HEK293 (cell line): ENCODE measurements at regions not wholly inside any gene's neighbourhood (a gene's known extent, or its start where the extent isn't known, plus 50 kb on each side); places are given as distances from the start of the nearest gene placed in this dataset.

ENCODE experiments used
- CTCF ChIA-PET: fragments of 350-600 bp; formaldehyde crosslinking; extraction: SDS; loops from one replicate; lab custom pipeline; 2021; ENCODE audit warnings: antibody characterized with exemption; lab: Yijun Ruan, JAX
- POLR2A ChIA-PET: fragments of 300-600 bp; formaldehyde crosslinking; extraction: SDS; loops from one replicate; lab custom pipeline; 2020; ENCODE audit warnings: antibody characterized with exemption, inconsistent platforms; lab: Yijun Ruan, JAX
- H3K27ac ChIP-seq: fragments of 200-500 bp; sonication (Bioruptor generic); 2 replicates; pipeline ENCODE4 v1.5.1; 2014; ENCODE audit warnings: low read depth, low read length, control low read depth, inconsistent platforms; ENCODE audit errors: extremely low read depth
- H3K36me3 ChIP-seq, 2 experiments: fragments of 200-500 bp in 1 of 2; sonication (Bioruptor generic) in 1 of 2; 1 replicate in 1 of 2; 2 replicates in 1 of 2; pipeline ENCODE4 v1.5.1; 2014 to 2017; ENCODE audit warnings: inconsistent platforms in 2 of 2, low read length in 2 of 2; ENCODE audit not compliant: control insufficient read depth in 2 of 2, insufficient read depth in 1 of 2
- H3K4me1 ChIP-seq: fragments of 200-500 bp; sonication (Bioruptor generic); 2 replicates; pipeline ENCODE4 v1.5.1; 2014; ENCODE audit warnings: mild to moderate bottlenecking, low read length, inconsistent platforms; ENCODE audit not compliant: control insufficient read depth, insufficient read depth
- H3K4me3 ChIP-seq: 2 replicates; pipeline ENCODE4 v1.5.1; 2011; ENCODE audit warnings: low read depth, mild to moderate bottlenecking, control low read depth, low read length, moderate library complexity
- H3K9me3 ChIP-seq: fragments of 200-500 bp; sonication (Bioruptor generic); 2 replicates; pipeline ENCODE4 v1.5.1; 2014; ENCODE audit warnings: low read depth, low read length, inconsistent platforms; ENCODE audit not compliant: control insufficient read depth, insufficient read depth
- MZF1 ChIP-seq: fragments of 450-650 bp; formaldehyde crosslinking; IDR thresholded peaks from 2 replicates; pipeline ENCODE4 v1.5.1; 2017; ENCODE audit warnings: missing biosample characterization, missing genetic modification characterization, borderline replicate concordance
- REPIN1 ChIP-seq: fragments of 450-650 bp; formaldehyde crosslinking; IDR thresholded peaks from 2 replicates; pipeline ENCODE4 v1.5.1; 2017; ENCODE audit warnings: missing biosample characterization, missing genetic modification characterization, low read depth
- YY2 ChIP-seq: fragments of 450-650 bp; formaldehyde crosslinking; IDR thresholded peaks from 2 replicates; pipeline ENCODE4 v1.5.1; 2016; ENCODE audit warnings: missing biosample characterization, missing genetic modification characterization
- ZNF23 ChIP-seq: fragments of 450-650 bp; formaldehyde crosslinking; IDR thresholded peaks from 2 replicates; pipeline ENCODE4 v1.5.1; 2016; ENCODE audit warnings: missing biosample characterization, missing genetic modification characterization, borderline replicate concordance
- ZNF510 ChIP-seq: fragments of 450-650 bp; formaldehyde crosslinking; IDR thresholded peaks from 2 replicates; pipeline ENCODE4 v1.5.1; 2018; ENCODE audit warnings: mild to moderate bottlenecking, missing genetic modification characterization, missing biosample characterization; ENCODE audit not compliant: insufficient replicate concordance
- ZNF530 ChIP-seq: fragments of 450-650 bp; formaldehyde crosslinking; IDR thresholded peaks from 2 replicates; pipeline ENCODE4 v1.5.1; 2016; ENCODE audit warnings: low read depth, missing biosample characterization, missing genetic modification characterization
- ZNF580 ChIP-seq: fragments of 450-650 bp; formaldehyde crosslinking; IDR thresholded peaks from 2 replicates; pipeline ENCODE4 v1.5.1; 2016; ENCODE audit warnings: missing biosample characterization, missing genetic modification characterization
- ZNF596 ChIP-seq: fragments of 450-650 bp; IDR thresholded peaks from 2 replicates; pipeline ENCODE4 v1.5.0; 2018; ENCODE audit warnings: missing biosample characterization, mild to moderate bottlenecking, missing genetic modification characterization, moderate library complexity
- ZNF600 ChIP-seq: fragments of 450-650 bp; formaldehyde crosslinking; IDR thresholded peaks from 2 replicates; pipeline ENCODE4 v1.5.1; 2016; ENCODE audit warnings: missing biosample characterization, missing genetic modification characterization
- TF ChIP-seq, protein P1 (sequence below): fragments of 450-650 bp; formaldehyde crosslinking; IDR thresholded peaks from 2 replicates; pipeline ENCODE4 v1.5.1; 2017; ENCODE audit warnings: missing biosample characterization, missing genetic modification characterization
- TF ChIP-seq, protein P2 (sequence below): fragments of 450-650 bp; formaldehyde crosslinking; IDR thresholded peaks from 2 replicates; pipeline ENCODE4 v1.5.1; 2016; ENCODE audit warnings: missing biosample characterization, missing genetic modification characterization
- TF ChIP-seq, protein P3 (sequence below): fragments of 450-650 bp; formaldehyde crosslinking; IDR thresholded peaks from 2 replicates; pipeline ENCODE4 v1.5.1; 2016; ENCODE audit warnings: missing biosample characterization, missing genetic modification characterization
- TF ChIP-seq, protein P4 (sequence below): fragments of 450-650 bp; formaldehyde crosslinking; IDR thresholded peaks from 2 replicates; pipeline ENCODE4 v1.5.1; 2016; ENCODE audit warnings: missing biosample characterization, missing genetic modification characterization

GRCh38 chr1:83055391-83056170 lies 943.4 kb downstream of the TTLL7 start (continued):
- TF ChIP-seq, protein P1, sequence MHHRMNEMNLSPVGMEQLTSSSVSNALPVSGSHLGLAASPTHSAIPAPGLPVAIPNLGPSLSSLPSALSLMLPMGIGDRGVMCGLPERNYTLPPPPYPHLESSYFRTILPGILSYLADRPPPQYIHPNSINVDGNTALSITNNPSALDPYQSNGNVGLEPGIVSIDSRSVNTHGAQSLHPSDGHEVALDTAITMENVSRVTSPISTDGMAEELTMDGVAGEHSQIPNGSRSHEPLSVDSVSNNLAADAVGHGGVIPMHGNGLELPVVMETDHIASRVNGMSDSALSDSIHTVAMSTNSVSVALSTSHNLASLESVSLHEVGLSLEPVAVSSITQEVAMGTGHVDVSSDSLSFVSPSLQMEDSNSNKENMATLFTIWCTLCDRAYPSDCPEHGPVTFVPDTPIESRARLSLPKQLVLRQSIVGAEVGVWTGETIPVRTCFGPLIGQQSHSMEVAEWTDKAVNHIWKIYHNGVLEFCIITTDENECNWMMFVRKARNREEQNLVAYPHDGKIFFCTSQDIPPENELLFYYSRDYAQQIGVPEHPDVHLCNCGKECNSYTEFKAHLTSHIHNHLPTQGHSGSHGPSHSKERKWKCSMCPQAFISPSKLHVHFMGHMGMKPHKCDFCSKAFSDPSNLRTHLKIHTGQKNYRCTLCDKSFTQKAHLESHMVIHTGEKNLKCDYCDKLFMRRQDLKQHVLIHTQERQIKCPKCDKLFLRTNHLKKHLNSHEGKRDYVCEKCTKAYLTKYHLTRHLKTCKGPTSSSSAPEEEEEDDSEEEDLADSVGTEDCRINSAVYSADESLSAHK (tag by site-specific recombination): no peak
- TF ChIP-seq REPIN1: no peak
- TF ChIP-seq, protein P2, sequence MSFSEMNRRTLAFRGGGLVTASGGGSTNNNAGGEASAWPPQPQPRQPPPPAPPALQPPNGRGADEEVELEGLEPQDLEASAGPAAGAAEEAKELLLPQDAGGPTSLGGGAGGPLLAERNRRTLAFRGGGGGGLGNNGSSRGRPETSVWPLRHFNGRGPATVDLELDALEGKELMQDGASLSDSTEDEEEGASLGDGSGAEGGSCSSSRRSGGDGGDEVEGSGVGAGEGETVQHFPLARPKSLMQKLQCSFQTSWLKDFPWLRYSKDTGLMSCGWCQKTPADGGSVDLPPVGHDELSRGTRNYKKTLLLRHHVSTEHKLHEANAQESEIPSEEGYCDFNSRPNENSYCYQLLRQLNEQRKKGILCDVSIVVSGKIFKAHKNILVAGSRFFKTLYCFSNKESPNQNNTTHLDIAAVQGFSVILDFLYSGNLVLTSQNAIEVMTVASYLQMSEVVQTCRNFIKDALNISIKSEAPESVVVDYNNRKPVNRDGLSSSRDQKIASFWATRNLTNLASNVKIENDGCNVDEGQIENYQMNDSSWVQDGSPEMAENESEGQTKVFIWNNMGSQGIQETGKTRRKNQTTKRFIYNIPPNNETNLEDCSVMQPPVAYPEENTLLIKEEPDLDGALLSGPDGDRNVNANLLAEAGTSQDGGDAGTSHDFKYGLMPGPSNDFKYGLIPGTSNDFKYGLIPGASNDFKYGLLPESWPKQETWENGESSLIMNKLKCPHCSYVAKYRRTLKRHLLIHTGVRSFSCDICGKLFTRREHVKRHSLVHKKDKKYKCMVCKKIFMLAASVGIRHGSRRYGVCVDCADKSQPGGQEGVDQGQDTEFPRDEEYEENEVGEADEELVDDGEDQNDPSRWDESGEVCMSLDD (tag by site-specific recombination): no peak
- TF ChIP-seq ZNF510: no peak
- TF ChIP-seq MZF1: no peak

- Histone ChIP-seq H3K36me3 (no peaks in the 10 kb centered on the region), H3K9me3 (no peaks in the 10 kb centered on the region), H3K4me1 (no peaks in the 10 kb centered on the region), H3K27ac (no peak overlapping the region), H3K4me3 (no peak overlapping the region)
- POLR2A ChIA-PET: no interaction called here
- TF ChIP-seq, protein P3, sequence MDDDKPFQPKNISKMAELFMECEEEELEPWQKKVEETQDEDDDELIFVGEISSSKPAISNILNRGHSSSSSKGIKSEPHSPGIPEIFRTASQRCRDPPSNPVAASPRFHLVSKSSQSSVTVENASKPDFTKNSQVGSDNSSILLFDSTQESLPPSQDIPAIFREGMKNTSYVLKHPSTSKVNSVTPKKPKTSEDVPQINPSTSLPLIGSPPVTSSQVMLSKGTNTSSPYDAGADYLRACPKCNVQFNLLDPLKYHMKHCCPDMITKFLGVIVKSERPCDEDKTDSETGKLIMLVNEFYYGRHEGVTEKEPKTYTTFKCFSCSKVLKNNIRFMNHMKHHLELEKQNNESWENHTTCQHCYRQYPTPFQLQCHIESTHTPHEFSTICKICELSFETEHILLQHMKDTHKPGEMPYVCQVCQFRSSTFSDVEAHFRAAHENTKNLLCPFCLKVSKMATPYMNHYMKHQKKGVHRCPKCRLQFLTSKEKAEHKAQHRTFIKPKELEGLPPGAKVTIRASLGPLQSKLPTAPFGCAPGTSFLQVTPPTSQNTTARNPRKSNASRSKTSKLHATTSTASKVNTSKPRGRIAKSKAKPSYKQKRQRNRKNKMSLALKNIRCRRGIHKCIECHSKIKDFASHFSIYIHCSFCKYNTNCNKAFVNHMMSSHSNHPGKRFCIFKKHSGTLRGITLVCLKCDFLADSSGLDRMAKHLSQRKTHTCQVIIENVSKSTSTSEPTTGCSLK (tag by site-specific recombination): no peak
- TF ChIP-seq ZNF580 (tag by site-specific recombination): no peak
- no peak for TF ChIP-seq ZNF23 (tag by site-specific recombination)
- TF ChIP-seq ZNF530 (tag by site-specific recombination): no peak
- TF ChIP-seq ZNF600: no peak
- TF ChIP-seq, protein P4, sequence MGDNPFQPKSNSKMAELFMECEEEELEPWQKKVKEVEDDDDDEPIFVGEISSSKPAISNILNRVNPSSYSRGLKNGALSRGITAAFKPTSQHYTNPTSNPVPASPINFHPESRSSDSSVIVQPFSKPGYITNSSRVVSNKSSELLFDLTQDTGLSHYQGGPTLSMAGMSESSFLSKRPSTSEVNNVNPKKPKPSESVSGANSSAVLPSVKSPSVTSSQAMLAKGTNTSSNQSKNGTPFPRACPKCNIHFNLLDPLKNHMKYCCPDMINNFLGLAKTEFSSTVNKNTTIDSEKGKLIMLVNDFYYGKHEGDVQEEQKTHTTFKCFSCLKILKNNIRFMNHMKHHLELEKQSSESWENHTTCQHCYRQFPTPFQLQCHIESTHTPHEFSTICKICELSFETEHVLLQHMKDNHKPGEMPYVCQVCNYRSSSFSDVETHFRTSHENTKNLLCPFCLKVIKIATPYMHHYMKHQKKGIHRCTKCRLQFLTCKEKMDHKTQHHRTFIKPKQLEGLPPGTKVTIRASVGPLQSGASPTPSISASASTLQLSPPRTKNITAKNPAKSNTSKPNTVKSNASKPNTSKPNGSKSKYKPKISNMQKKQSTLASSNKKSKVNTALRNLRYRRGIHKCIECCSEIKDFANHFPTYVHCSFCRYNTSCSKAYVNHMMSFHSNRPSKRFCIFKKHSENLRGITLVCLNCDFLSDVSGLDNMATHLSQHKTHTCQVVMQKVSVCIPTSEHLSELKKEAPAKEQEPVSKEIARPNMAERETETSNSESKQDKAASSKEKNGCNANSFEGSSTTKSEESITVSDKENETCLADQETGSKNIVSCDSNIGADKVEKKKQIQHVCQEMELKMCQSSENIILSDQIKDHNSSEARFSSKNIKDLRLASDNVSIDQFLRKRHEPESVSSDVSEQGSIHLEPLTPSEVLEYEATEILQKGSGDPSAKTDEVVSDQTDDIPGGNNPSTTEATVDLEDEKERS (tag by site-specific recombination): no peak
- TF ChIP-seq ZNF596 (tag by site-specific recombination): no peak
- TF ChIP-seq YY2: no peak
- CTCF ChIA-PET: no interaction called here
Observed at GRCh38 chr1:83053446-83053845, 945.5 kb downstream of the TTLL7 start.
